ENCODE measurements at regions not wholly inside any gene's neighbourhood (a gene's known extent, or its start where the extent isn't known, plus 50 kb on each side); places are given as distances from the start of the nearest gene placed in this dataset.

- in situ Hi-C loops (cut with MboI; ENCODE audit: low pct_ligation_motif_present in 1 of 4, low pct_unique_long_range_greater_than_20kb in 1 of 4, low sequenced_read_pairs in 3 of 4), result loop anchor here in 2 of 4 donors (25.0 kb wide), 1 partner anchor 1413 kb away; no protein-coding TSS in a partner anchor
These were observed 91.3 kb upstream of the SLC25A36 start for GRCh38 chr3:140850210-140850955.

GRCh38 chr3:140854961-140855360 is 86.7 kb upstream of the SLC25A36 start:
- Histone ChIP-seq H3K27me3 (no peaks in the 10 kb centered on the region), H3K4me1 (no peaks in the 10 kb centered on the region), H3K4me3 (no peak overlapping the region), H3K27ac (no peak overlapping the region), H3K36me3 (no peaks in the 10 kb centered on the region), H3K9me3 (no peaks in the 10 kb centered on the region)
- 76 to 100% methylated on average over 1 to 2 of the region's 2 CpGs for WGBS, 2 donors (ENCODE audit: low coverage in 1 of 2)
- intact Hi-C loops (cut with DNase I; ENCODE audit: low total_unique reads), result no loop called here
- DNase-seq, result no peak
- in situ Hi-C loops (cut with MboI; ENCODE audit: low pct_ligation_motif_present in 1 of 4, low pct_unique_long_range_greater_than_20kb in 1 of 4, low sequenced_read_pairs in 3 of 4), result loop anchor here in 2 of 4 donors (25.0 kb wide), 1 partner anchor 1418 kb away; no protein-coding TSS in a partner anchor
- TF ChIP-seq POLR2A (IDR thresholded peaks at IDR 0.05) (no peak), POLR2AphosphoS5 (IDR thresholded peaks at IDR 0.05) (no peak), EP300 (IDR thresholded peaks at IDR 0.05; ENCODE audit: low read depth) (no peak), CTCF (IDR thresholded peaks at IDR 0.05) (no peak)

More at GRCh38 chr3:140850210-140850955, 91.3 kb upstream of the SLC25A36 start:
- 29 to 53% methylated on average over 4 of the region's 4 CpGs for WGBS, 2 donors (ENCODE audit: low coverage in 1 of 2)
- TF ChIP-seq POLR2A (IDR thresholded peaks at IDR 0.05) (no peak), POLR2AphosphoS5 (IDR thresholded peaks at IDR 0.05) (no peak), CTCF (IDR thresholded peaks at IDR 0.05) (no peak), EP300 (IDR thresholded peaks at IDR 0.05; ENCODE audit: low read depth) (no peak)
- Histone ChIP-seq H3K4me3 (no peak overlapping the region), H3K36me3 (no peaks in the 10 kb centered on the region), H3K4me1 (no peaks in the 10 kb centered on the region), H3K9me3 (no peaks in the 10 kb centered on the region), H3K27ac (no peak overlapping the region), H3K27me3 (no peaks in the 10 kb centered on the region)
- DNase-seq, result no peak
- intact Hi-C loops (cut with DNase I; ENCODE audit: low total_unique reads), result no loop called here

GRCh38 chr3:140856905-140857304 is 84.7 kb upstream of the SLC25A36 start:
- Histone ChIP-seq H3K9me3 (no peaks in the 10 kb centered on the region), H3K27me3 (no peaks in the 10 kb centered on the region), H3K4me1 (no peaks in the 10 kb centered on the region), H3K36me3 (no peaks in the 10 kb centered on the region), H3K27ac (no peak overlapping the region), H3K4me3 (no peak overlapping the region)
- DNase-seq, result no peak
- WGBS, 2 donors (ENCODE audit: low coverage in 1 of 2), result 100% methylated on average over 1 of the region's 1 CpG; no CpG with 5 or more reads in 1 of the 2 donors
- intact Hi-C loops (cut with DNase I; ENCODE audit: low total_unique reads) (no loop called here), in situ Hi-C loops (cut with MboI; ENCODE audit: low pct_ligation_motif_present in 1 of 4, low pct_unique_long_range_greater_than_20kb in 1 of 4, low sequenced_read_pairs in 3 of 4) (loop anchor here in 2 of 4 donors (25.0 kb wide), 1 partner anchor 1420 kb away; no protein-coding TSS in a partner anchor)
- TF ChIP-seq CTCF (IDR thresholded peaks at IDR 0.05) (no peak), EP300 (IDR thresholded peaks at IDR 0.05; ENCODE audit: low read depth) (no peak), POLR2AphosphoS5 (IDR thresholded peaks at IDR 0.05) (no peak), POLR2A (IDR thresholded peaks at IDR 0.05) (no peak)

- intact Hi-C loops (cut with DNase I; ENCODE audit: low total_unique reads), result no loop called here
These were observed 83.6 kb upstream of the SLC25A36 start for GRCh38 chr3:140857993-140858392.

More at GRCh38 chr3:140857993-140858392, 83.6 kb upstream of the SLC25A36 start:
- Histone ChIP-seq H3K4me3 (no peak overlapping the region), H3K27me3 (no peaks in the 10 kb centered on the region), H3K36me3 (no peaks in the 10 kb centered on the region), H3K4me1 (no peaks in the 10 kb centered on the region), H3K27ac (no peak overlapping the region), H3K9me3 (no peaks in the 10 kb centered on the region)
- in situ Hi-C loops (cut with MboI; ENCODE audit: low pct_ligation_motif_present in 1 of 4, low pct_unique_long_range_greater_than_20kb in 1 of 4, low sequenced_read_pairs in 3 of 4), result loop anchor here in 2 of 4 donors (25.0 kb wide), 1 partner anchor 1421 kb away; no protein-coding TSS in a partner anchor
- 76 to 90% methylated on average over 2 of the region's 2 CpGs for WGBS, 2 donors (ENCODE audit: low coverage in 1 of 2)
- no peak for DNase-seq
- TF ChIP-seq POLR2AphosphoS5 (IDR thresholded peaks at IDR 0.05), result no peak
- no peak for TF ChIP-seq EP300 (IDR thresholded peaks at IDR 0.05; ENCODE audit: low read depth)
- no peak for TF ChIP-seq POLR2A (IDR thresholded peaks at IDR 0.05)
- no peak for TF ChIP-seq CTCF (IDR thresholded peaks at IDR 0.05)

All from transverse colon (tissue), 4 donors.